Mesenchymal stem cell (in vitro differentiated cells and primary cell): ENCODE measurements at regions not wholly inside any gene's neighbourhood (a gene's known extent, or its start where the extent isn't known, plus 50 kb on each side); places are given as distances from the start of the nearest gene placed in this dataset.
A peak's percentile ranks its signal among the peaks of the same experiment; 100 is the strongest.

ENCODE experiments used
- DNase-seq: peaks from one replicate; pipeline ENCODE4 v3.0.0-alpha.2; 2013
- H2AFZ ChIP-seq: one replicate; pipeline ENCODE4 v1.6.1; 2013; ENCODE audit warnings: low read depth, mild to moderate bottlenecking, control low read depth, inconsistent platforms, low read length, moderate library complexity
- H2AK5ac ChIP-seq: 2 replicates; pipeline ENCODE4 v1.6.1; 2013; ENCODE audit warnings: low read length, moderate library complexity, mild to moderate bottlenecking, inconsistent platforms; ENCODE audit not compliant: severe bottlenecking
- H2BK120ac ChIP-seq: one replicate; pipeline ENCODE4 v1.6.1; 2013; ENCODE audit warnings: low read depth, mild to moderate bottlenecking, inconsistent platforms, low read length, moderate library complexity
- H2BK12ac ChIP-seq, 2 experiments: one replicate each; pipeline ENCODE4 v1.6.1; 2013; ENCODE audit warnings: inconsistent platforms in 2 of 2, low read length in 2 of 2, mild to moderate bottlenecking in 2 of 2, moderate library complexity in 2 of 2, control low read depth in 1 of 2
- H2BK15ac ChIP-seq: one replicate; pipeline ENCODE4 v1.6.1; 2013; ENCODE audit warnings: mild to moderate bottlenecking, low read depth, inconsistent platforms; ENCODE audit not compliant: poor library complexity, severe bottlenecking
- H2BK5ac ChIP-seq: 2 replicates; pipeline ENCODE4 v1.6.1; 2013; ENCODE audit warnings: low read depth, mild to moderate bottlenecking, low read length, control low read depth, inconsistent platforms; ENCODE audit not compliant: poor library complexity, severe bottlenecking
- H3K14ac ChIP-seq, 2 experiments: one replicate each; pipeline ENCODE4 v1.6.1; 2013; ENCODE audit warnings: inconsistent platforms in 2 of 2, low read length in 2 of 2, control low read depth in 1 of 2, mild to moderate bottlenecking in 1 of 2, moderate library complexity in 1 of 2
- H3K18ac ChIP-seq, 2 experiments: one replicate each; pipeline ENCODE4 v1.6.1; 2013; ENCODE audit warnings: inconsistent platforms in 2 of 2, low read length in 2 of 2, control low read depth in 1 of 2, low read depth in 1 of 2, mild to moderate bottlenecking in 1 of 2
- H3K23ac ChIP-seq, 2 experiments: one replicate each; pipeline ENCODE4 v1.6.1; 2013; ENCODE audit warnings: inconsistent platforms in 2 of 2, low read length in 2 of 2, mild to moderate bottlenecking in 2 of 2, moderate library complexity in 2 of 2, control low read depth in 1 of 2
- H3K27ac ChIP-seq: 2 replicates; pipeline ENCODE4 v1.5.1; 2013; ENCODE audit warnings: mild to moderate bottlenecking, moderate library complexity, low read length, control low read depth, inconsistent platforms; ENCODE audit not compliant: poor library complexity, severe bottlenecking
- H3K27me3 ChIP-seq, 2 experiments: 2 replicates each; pipeline versions ENCODE4 v1.6.1 to v1.7.0; 2013; ENCODE audit warnings: low read length in 2 of 2, mild to moderate bottlenecking in 2 of 2, moderate library complexity in 2 of 2, control low read depth in 1 of 2, inconsistent platforms in 1 of 2; ENCODE audit not compliant: control insufficient read depth in 1 of 2, insufficient read depth in 1 of 2
- H3K36me3 ChIP-seq, 2 experiments: 2 replicates each; pipeline versions ENCODE4 v1.6.1 to v1.7.0; 2013; ENCODE audit warnings: low read length in 2 of 2, control low read depth in 1 of 2, inconsistent platforms in 1 of 2, low read depth in 1 of 2, mild to moderate bottlenecking in 1 of 2; ENCODE audit not compliant: insufficient read depth in 2 of 2, control insufficient read depth in 1 of 2
- H3K4ac ChIP-seq, 2 experiments: one replicate each; pipeline ENCODE4 v1.6.1; 2013; ENCODE audit warnings: inconsistent platforms in 2 of 2, low read length in 2 of 2, mild to moderate bottlenecking in 2 of 2, moderate library complexity in 2 of 2, control low read depth in 1 of 2, low read depth in 1 of 2
- H3K4me1 ChIP-seq: 2 replicates; pipeline ENCODE4 v1.6.1; 2013; ENCODE audit warnings: low read depth, low read length, control low read depth; ENCODE audit not compliant: control insufficient read depth, insufficient read depth
- H3K4me2 ChIP-seq: 2 replicates; pipeline ENCODE4 v1.6.1; 2013; ENCODE audit warnings: low read length, mild to moderate bottlenecking, inconsistent platforms; ENCODE audit not compliant: poor library complexity, severe bottlenecking
- H3K4me3 ChIP-seq, 2 experiments: 2 replicates each; pipeline versions ENCODE4 v1.5.1 to v1.7.0; 2013; ENCODE audit warnings: low read length in 2 of 2, mild to moderate bottlenecking in 2 of 2, control low read depth in 1 of 2, low read depth in 1 of 2; ENCODE audit not compliant: insufficient read depth in 1 of 2
- H3K79me1 ChIP-seq: replicated peaks from 2 replicates; pipeline ENCODE4 v1.6.1; 2013; ENCODE audit warnings: mild to moderate bottlenecking, control low read depth, low read length, inconsistent platforms; ENCODE audit not compliant: poor library complexity, severe bottlenecking
- H3K9ac ChIP-seq: 2 replicates; pipeline ENCODE4 v1.7.0; 2013; ENCODE audit warnings: mild to moderate bottlenecking, low read length, moderate library complexity
- H3K9me3 ChIP-seq: 2 replicates; pipeline ENCODE4 v1.7.0; 2013; ENCODE audit warnings: mild to moderate bottlenecking, low read length; ENCODE audit not compliant: control insufficient read depth
- H4K8ac ChIP-seq: one replicate; pipeline ENCODE4 v1.6.1; 2013; ENCODE audit warnings: inconsistent platforms, mild to moderate bottlenecking, low read length, moderate library complexity
- H4K91ac ChIP-seq: one replicate; pipeline ENCODE4 v1.6.1; 2013; ENCODE audit warnings: mild to moderate bottlenecking, low read length, inconsistent platforms
- WGBS: methylation state at CpG from one replicate; pipeline ENCODE4 v1.1.7; 2013; ENCODE audit warnings: mixed read lengths; 5-methylcytosine and 5-hydroxymethylcytosine counted together

GRCh38 chr10:78504181-78504580, 470.5 kb downstream of the RPS24 start:
- Histone ChIP-seq H3K4ac (no peak overlapping the region), H3K9me3 (peaks cover 8% of the 10 kb centered on the region), H3K23ac (no peak overlapping the region), H3K4me2 (no peak overlapping the region), H4K8ac (no peak overlapping the region), H2AK5ac (no peak overlapping the region), H2BK5ac (no peak overlapping the region), H3K79me1 (no peaks in the 10 kb centered on the region), H2BK15ac (no peak overlapping the region), H2AFZ (no peak overlapping the region), H3K27ac (no peak overlapping the region), H2BK120ac (no peak overlapping the region), H3K4me1 (peaks cover 4% of the 10 kb centered on the region), H3K9ac (no peak overlapping the region), H3K27me3 (no peaks in the 10 kb centered on the region), H3K36me3 (no peaks in the 10 kb centered on the region), H3K18ac (no peak overlapping the region), H3K4me3 (no peak overlapping the region), H3K14ac (no peak overlapping the region), H2BK12ac (no peak overlapping the region), H4K91ac (no peak overlapping the region)
- whole genome bisulfite sequencing: 83% methylated on average over 2 of the region's 3 CpGs
- DNase-seq: no peak

- Histone ChIP-seq H2AFZ (no peak overlapping the region), H3K18ac (no peak overlapping the region), H3K14ac (no peak overlapping the region), H3K9ac (no peak overlapping the region), H3K9me3 (peaks cover 8% of the 10 kb centered on the region), H2BK5ac (no peak overlapping the region), H3K36me3 (no peaks in the 10 kb centered on the region), H3K27me3 (no peaks in the 10 kb centered on the region), H3K4me2 (no peak overlapping the region), H2AK5ac (no peak overlapping the region), H3K4ac (no peak overlapping the region), H4K91ac (no peak overlapping the region), H3K27ac (no peak overlapping the region), H3K79me1 (no peaks in the 10 kb centered on the region), H2BK120ac (no peak overlapping the region), H2BK12ac (no peak overlapping the region), H2BK15ac (no peak overlapping the region), H4K8ac (no peak overlapping the region), H3K4me3 (no peak overlapping the region), H3K23ac (no peak overlapping the region), H3K4me1 (peaks cover 6% of the 10 kb centered on the region)
- 96% methylated on average over 4 of the region's 4 CpGs for WGBS
- no peak for DNase-seq
These were observed 472.0 kb downstream of the RPS24 start for GRCh38 chr10:78505657-78506056.

GRCh38 chr10:78506614-78507013, 473.0 kb downstream of the RPS24 start:
- Histone ChIP-seq H2BK120ac (no peak overlapping the region), H3K18ac (no peak overlapping the region), H3K4me1 (peaks cover 9% of the 10 kb centered on the region), H3K9ac (no peak overlapping the region), H3K27me3 (no peaks in the 10 kb centered on the region), H2AFZ (no peak overlapping the region), H3K9me3 (peaks cover 8% of the 10 kb centered on the region), H3K14ac (no peak overlapping the region), H2BK12ac (no peak overlapping the region), H3K23ac (no peak overlapping the region), H2BK15ac (no peak overlapping the region), H3K27ac (no peak overlapping the region), H3K79me1 (no peaks in the 10 kb centered on the region), H3K36me3 (no peaks in the 10 kb centered on the region), H3K4ac (no peak overlapping the region), H3K4me3 (no peak overlapping the region), H2AK5ac (no peak overlapping the region), H2BK5ac (no peak overlapping the region), H4K8ac (no peak overlapping the region), H4K91ac (no peak overlapping the region), H3K4me2 (no peak overlapping the region)
- 75% methylated on average over 2 of the region's 2 CpGs for WGBS
- no peak for DNase-seq

- no peak overlapping the region for H2AFZ ChIP-seq
- no peak overlapping the region for H3K23ac ChIP-seq
- H3K27ac ChIP-seq: no peak overlapping the region
- 64% methylated on average over 8 of the region's 8 CpGs for WGBS
- H3K9me3 ChIP-seq: peaks cover 8% of the 10 kb centered on the region
- H2AK5ac ChIP-seq: no peak overlapping the region
- H3K14ac ChIP-seq: peak overlapping the region in 1 of 2 experiments; percentile 22
- H3K27me3 ChIP-seq: no peaks in the 10 kb centered on the region
- no peak overlapping the region for H3K4ac ChIP-seq
- H3K4me2 ChIP-seq: no peak overlapping the region
- H2BK15ac ChIP-seq: no peak overlapping the region
- H2BK5ac ChIP-seq: no peak overlapping the region
- DNase-seq: no peak
- no peak overlapping the region for H2BK120ac ChIP-seq
- H2BK12ac ChIP-seq: no peak overlapping the region
- H3K36me3 ChIP-seq: no peaks in the 10 kb centered on the region
- H4K8ac ChIP-seq: no peak overlapping the region
- no peak overlapping the region for H3K4me3 ChIP-seq
- H3K18ac ChIP-seq: no peak overlapping the region
- no peak overlapping the region for H4K91ac ChIP-seq
- H3K79me1 ChIP-seq: no peaks in the 10 kb centered on the region
- peaks cover 6% of the 10 kb centered on the region for H3K4me1 ChIP-seq
- no peak overlapping the region for H3K9ac ChIP-seq
These were observed 474.0 kb downstream of the RPS24 start for GRCh38 chr10:78507510-78508160.
